ENCODE measurements at regions not wholly inside any gene's neighbourhood (a gene's known extent, or its start where the extent isn't known, plus 50 kb on each side); places are given as distances from the start of the nearest gene placed in this dataset.
A peak's percentile ranks its signal among the peaks of the same experiment; 100 is the strongest.

- CTCF ChIA-PET, result interaction anchor here (1.4 kb wide), 1 partner anchor 9 kb away, joined by 3 read pairs; no protein-coding TSS in a partner anchor
- Histone ChIP-seq H3K56ac (ENCODE audit: extremely low read depth, insufficient read depth, low read length) (no peak overlapping the region), H2AFZ (replicated peaks; ENCODE audit: low read length, poor library complexity) (no peak overlapping the region), H3K23ac (ENCODE audit: low read depth, low read length) (no peak overlapping the region), H3K79me1 (ENCODE audit: low read depth in 1 of 2, low read length in 2 of 2) (no peaks in the 10 kb centered on the region), H3K27ac (ENCODE audit: insufficient read depth, low read length) (no peak overlapping the region), H2BK20ac (ENCODE audit: low read depth, low read length) (no peak overlapping the region), H3K4me3 (ENCODE audit: insufficient read depth, low read depth, low read length) (no peak overlapping the region), H3K27me3 (ENCODE audit: control insufficient read depth, insufficient read depth, low read length) (no peaks in the 10 kb centered on the region), H2BK5ac (ENCODE audit: low read depth, low read length, poor library complexity, severe bottlenecking) (no peak overlapping the region), H2BK120ac (ENCODE audit: low read depth, low read length) (no peak overlapping the region), H4K91ac (ENCODE audit: insufficient read depth, low read depth, low read length) (no peak overlapping the region), H3K9me1 (ENCODE audit: insufficient read depth, low read length) (no peaks in the 10 kb centered on the region), H3K4me2 (ENCODE audit: low read depth, low read length) (peak overlapping the region; percentile 66; the same call in 1 of the 2 replicates), H4K8ac (ENCODE audit: low read depth in 2 of 2, low read length in 2 of 2) (no peak overlapping the region), H3K4ac (ENCODE audit: low read depth, low read length) (no peak overlapping the region), H2AK9ac (replicated peaks; ENCODE audit: low read depth, low read length, poor library complexity) (no peak overlapping the region), H3K18ac (ENCODE audit: low read depth, low read length) (no peak overlapping the region), H2BK15ac (ENCODE audit: low read depth, low read length) (no peak overlapping the region), H3K14ac (replicated peaks; ENCODE audit: low read depth, low read length) (no peak overlapping the region), H3K36me3 (ENCODE audit: control insufficient read depth, insufficient read depth, low read length) (no peaks in the 10 kb centered on the region), H3K9me3 (ENCODE audit: control insufficient read depth, insufficient read depth, low read length) (no peaks in the 10 kb centered on the region), H4K20me1 (ENCODE audit: insufficient read depth, low read length) (no peaks in the 10 kb centered on the region), H4K5ac (ENCODE audit: low read depth, low read length) (no peak overlapping the region), H3K9ac (ENCODE audit: low read depth, low read length) (no peak overlapping the region), H2AK5ac (ENCODE audit: low read depth, low read length) (no peak overlapping the region), H3K4me1 (ENCODE audit: control insufficient read depth, insufficient read depth, low read length) (peaks cover 3% of the 10 kb centered on the region; the same call in 1 of the 2 replicates)
- ATAC-seq (ENCODE audit: low read depth), result no peak
- no TSS peak for BruUV-seq (replicated peaks)
- POLR2A ChIA-PET (ENCODE audit: unreplicated experiment), result no interaction called here
- no peak for DNase-seq
- intact Hi-C loops (cut with micrococcal nuclease) (no loop called here), dilution Hi-C loops (cut with HindIII; ENCODE audit: low sequenced_read_pairs, unreplicated experiment) (no loop called here), in situ Hi-C loops (cut with MboI; ENCODE audit: low sequenced_read_pairs) (no loop called here)
- WGBS, 2 experiments (ENCODE audit: extremely low coverage in 2 of 2, insufficient read length in 1 of 2), result no CpG with 5 or more reads among the region's 1 CpG
- TF ChIP-seq MAFK (IDR thresholded peaks at IDR 0.05; ENCODE audit: low read depth, low read length) (no peak), CEBPB (IDR thresholded peaks at IDR 0.05; ENCODE audit: low read depth, low read length) (no peak), RCOR1 (IDR thresholded peaks at IDR 0.05; ENCODE audit: insufficient replicate concordance, low read length) (no peak), RAD21 (IDR thresholded peaks at IDR 0.05; ENCODE audit: low read length) (no peak), MAZ (IDR thresholded peaks at IDR 0.05; ENCODE audit: borderline replicate concordance, low read depth, low read length) (no peak), FOS (IDR thresholded peaks at IDR 0.05; ENCODE audit: low read depth, low read length) (no peak), POLR2A (IDR thresholded peaks at IDR 0.05; ENCODE audit: low read depth, low read length) (no peak), CHD1 (IDR thresholded peaks at IDR 0.05; ENCODE audit: low read depth, low read length) (no peak), SMC3 (IDR thresholded peaks at IDR 0.05; ENCODE audit: low read depth, low read length) (no peak), CTCF (conservative IDR thresholded peaks at IDR 0.05; ENCODE audit: low read depth, low read length) (no peak), MXI1 (IDR thresholded peaks at IDR 0.05; ENCODE audit: borderline replicate concordance, low read depth, low read length) (no peak), ELK1 (IDR thresholded peaks at IDR 0.05; ENCODE audit: borderline replicate concordance, low read depth, low read length) (no peak)
These were observed 79.3 kb upstream of the GPC6 start for GRCh38 chr13:93147298-93147645.
